ENCODE measurements at regions not wholly inside any gene's neighbourhood (a gene's known extent, or its start where the extent isn't known, plus 50 kb on each side); places are given as distances from the start of the nearest gene placed in this dataset.

DNA sequence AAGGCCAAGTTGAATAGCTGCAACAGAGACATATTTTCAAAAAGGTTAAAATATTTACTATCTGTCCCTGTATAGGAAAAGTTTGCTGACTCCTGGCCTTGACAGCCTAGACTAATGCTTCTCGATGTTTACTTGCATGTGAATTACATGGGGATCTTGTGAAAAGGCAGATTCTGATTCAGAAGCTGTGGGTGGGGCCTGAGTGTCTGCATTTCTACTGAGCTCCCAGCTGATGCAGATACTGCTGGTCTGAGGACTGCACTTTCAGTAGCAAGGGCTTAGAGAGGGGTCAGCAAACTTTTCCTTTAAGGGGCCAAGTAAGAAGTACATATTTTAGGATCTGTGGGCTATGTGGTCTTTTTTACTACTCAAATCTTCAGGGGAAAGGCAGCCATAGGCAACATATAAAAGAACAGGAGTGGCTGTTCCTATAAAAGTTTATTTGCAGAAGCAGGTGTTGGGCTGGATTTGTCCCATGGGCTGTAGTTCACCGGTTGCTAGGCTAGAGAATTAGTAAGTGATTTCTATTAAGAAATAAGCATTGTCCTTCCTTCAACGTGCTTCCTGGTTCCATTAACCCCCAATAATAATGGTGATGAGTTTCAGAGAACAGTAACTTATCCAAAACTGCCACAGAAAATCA is 97.2 kb upstream of the PDE5A start:
- no peak for DNase-seq (ENCODE audit: extremely low spot score)
- no peaks in the 10 kb centered on the region for H3K36me3 ChIP-seq (ENCODE audit: insufficient read depth)
- H3K4me3 ChIP-seq (ENCODE audit: low read depth, low read length) = no peak overlapping the region
- H3K27ac ChIP-seq (ENCODE audit: low read depth) = no peak overlapping the region
- 31% methylated on average over 3 of the region's 3 CpGs for WGBS
- H3K4me1 ChIP-seq (ENCODE audit: insufficient read depth) = no peaks in the 10 kb centered on the region

DNA sequence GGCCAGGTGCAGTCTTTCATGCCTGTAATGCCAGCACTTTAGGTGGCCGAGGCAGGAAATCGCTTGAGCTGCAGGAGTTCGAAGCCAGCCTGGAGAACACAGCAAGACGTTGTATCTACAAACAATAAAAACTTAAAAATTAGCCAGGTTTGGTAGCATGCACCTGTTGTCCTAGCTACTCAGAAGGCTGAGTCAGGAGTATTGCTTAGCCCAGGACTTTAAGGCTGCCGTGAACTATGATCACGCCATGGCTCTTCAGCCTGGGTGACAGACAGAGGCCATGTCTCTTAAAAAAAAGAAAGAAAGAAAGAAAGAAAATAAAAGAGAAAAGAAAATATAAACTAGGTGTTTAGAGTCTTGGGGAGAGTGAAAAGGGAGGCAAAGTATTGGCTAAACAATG is 96.4 kb upstream of the PDE5A start:
- no peak for DNase-seq (ENCODE audit: extremely low spot score)
- H3K4me1 ChIP-seq (ENCODE audit: insufficient read depth) = no peaks in the 10 kb centered on the region

DNA sequence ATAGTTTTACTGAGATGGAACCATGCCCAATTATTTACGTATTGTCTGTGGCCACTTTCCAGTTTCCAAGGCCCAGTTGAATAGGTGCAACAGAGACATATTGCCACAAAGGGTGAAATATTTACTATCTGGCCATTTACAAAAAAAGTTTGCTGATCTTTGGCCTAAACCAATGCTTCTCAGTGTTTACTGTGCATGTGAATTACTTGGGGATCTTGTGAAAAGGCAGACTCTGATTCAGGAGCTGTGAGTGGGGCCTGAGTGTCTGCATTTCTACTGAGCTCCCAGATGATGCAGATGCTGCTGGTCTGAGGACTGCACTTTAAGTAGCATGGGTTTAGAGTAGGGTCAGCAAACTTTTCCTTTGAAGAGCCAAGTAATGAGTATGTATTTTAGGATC is 94.1 kb upstream of the PDE5A start:
- DNase-seq (ENCODE audit: extremely low spot score) = no peak
- Histone ChIP-seq H3K36me3 (ENCODE audit: insufficient read depth) (no peaks in the 10 kb centered on the region), H3K4me3 (ENCODE audit: low read depth, low read length) (no peak overlapping the region), H3K4me1 (ENCODE audit: insufficient read depth) (no peaks in the 10 kb centered on the region), H3K27ac (ENCODE audit: low read depth) (no peak overlapping the region)
- WGBS = 95% methylated on average over 1 of the region's 1 CpG

More for the DNA sequence above, 96.4 kb upstream of the PDE5A start:
- H3K36me3 ChIP-seq (ENCODE audit: insufficient read depth) = no peaks in the 10 kb centered on the region
- no peak overlapping the region for H3K4me3 ChIP-seq (ENCODE audit: low read depth, low read length)
- H3K27ac ChIP-seq (ENCODE audit: low read depth) = no peak overlapping the region
- WGBS = 88% methylated on average over 6 of the region's 6 CpGs

DNA sequence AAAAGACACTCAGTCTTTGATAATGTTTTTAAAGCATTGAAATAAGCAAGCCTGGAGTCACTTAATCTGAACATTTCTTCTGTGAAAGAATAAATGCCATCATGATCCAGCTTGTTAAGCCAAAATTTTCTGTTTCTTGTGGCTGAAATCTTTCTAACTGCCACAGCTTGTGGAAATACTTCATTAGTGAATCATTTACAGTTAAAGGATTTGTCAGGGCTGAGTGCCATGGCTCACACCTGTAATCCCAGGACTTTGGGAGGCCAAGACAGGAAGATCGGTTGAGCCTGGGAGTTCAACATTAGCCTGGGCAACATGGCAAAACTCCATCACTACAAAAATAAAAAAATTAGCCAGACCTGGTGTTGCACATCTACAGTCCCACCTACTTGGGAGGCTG is 93.3 kb upstream of the PDE5A start:
- Histone ChIP-seq H3K4me1 (ENCODE audit: insufficient read depth) (no peaks in the 10 kb centered on the region), H3K36me3 (ENCODE audit: insufficient read depth) (no peaks in the 10 kb centered on the region), H3K27ac (ENCODE audit: low read depth) (no peak overlapping the region), H3K4me3 (ENCODE audit: low read depth, low read length) (no peak overlapping the region)
- 90% methylated on average over 1 of the region's 1 CpG for WGBS
- DNase-seq (ENCODE audit: extremely low spot score) = no peak

DNA sequence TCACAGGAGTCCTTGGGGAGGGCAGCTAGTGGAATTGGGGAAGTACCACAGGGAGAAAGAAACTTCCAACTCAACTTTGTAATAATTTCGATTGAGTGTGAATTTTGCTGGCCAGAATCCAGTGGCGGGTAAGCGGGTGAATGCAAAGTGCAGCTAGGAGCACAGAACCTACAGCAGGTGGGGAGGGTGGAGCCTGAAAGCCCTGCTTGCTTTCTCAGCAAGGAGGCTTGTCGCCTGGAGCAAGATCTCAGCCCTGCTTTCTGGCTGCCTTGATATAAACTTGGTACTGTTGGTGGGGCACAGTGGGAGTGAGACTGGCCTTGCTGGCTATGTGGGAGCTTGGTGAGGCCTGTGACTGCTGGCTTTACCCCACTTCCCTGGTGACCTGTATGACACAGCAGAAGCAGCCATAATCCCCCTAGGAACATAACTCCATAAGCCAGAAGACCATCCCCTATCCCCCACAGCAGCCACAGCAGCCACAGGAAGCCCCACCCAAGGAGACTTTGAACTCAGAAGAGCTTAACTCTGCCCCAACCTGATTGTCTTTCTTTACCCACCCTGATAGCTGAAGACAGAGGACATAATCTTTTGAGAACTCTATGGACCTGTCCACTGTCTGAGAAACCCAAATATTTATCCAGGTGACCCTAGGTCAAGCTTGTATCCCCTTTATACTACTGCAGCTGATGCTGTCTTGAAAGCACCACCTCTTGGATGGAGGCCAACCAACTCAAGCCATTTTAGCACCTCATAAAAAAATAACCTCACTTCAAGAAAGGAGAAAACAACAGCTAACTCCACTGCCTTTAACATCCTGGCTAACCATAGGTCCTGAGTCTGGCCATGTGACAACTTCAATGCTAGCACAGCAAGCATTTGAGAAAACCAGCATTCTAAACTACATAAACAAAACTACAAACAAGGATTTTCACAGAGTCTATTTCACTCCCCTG is 87.2 kb upstream of the PDE5A start:
- WGBS = 93% methylated on average over 4 of the region's 4 CpGs
- H3K36me3 ChIP-seq (ENCODE audit: insufficient read depth) = no peaks in the 10 kb centered on the region

DNA sequence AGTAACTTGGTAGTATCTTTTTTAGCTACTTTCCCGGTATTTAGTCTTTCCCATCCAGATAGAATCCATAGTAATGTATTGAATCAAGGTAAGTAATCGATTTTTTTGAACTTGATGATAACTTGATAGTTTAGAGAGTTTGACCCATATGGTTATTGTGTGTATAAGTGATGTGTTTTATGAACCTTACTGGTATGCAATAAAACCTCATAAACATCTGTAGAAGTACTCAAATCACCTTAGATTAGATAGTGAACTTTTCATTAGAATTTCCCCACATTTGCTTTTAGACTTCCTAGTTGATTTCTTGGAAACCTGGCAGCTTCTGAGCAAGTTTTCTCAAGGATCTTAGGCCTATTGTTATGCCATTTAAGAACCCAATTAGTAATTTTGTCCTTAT is 80.8 kb upstream of the PDE5A start:
- H3K4me1 ChIP-seq (ENCODE audit: insufficient read depth) = no peaks in the 10 kb centered on the region
- no peaks in the 10 kb centered on the region for H3K36me3 ChIP-seq (ENCODE audit: insufficient read depth)
- H3K27ac ChIP-seq (ENCODE audit: low read depth) = no peak overlapping the region
- H3K4me3 ChIP-seq (ENCODE audit: low read depth, low read length) = no peak overlapping the region
- 83% methylated on average over 2 of the region's 2 CpGs for WGBS
- no peak for DNase-seq (ENCODE audit: extremely low spot score)

More for the DNA sequence above, 87.2 kb upstream of the PDE5A start:
- H3K4me1 ChIP-seq (ENCODE audit: insufficient read depth) = no peaks in the 10 kb centered on the region
- H3K4me3 ChIP-seq (ENCODE audit: low read depth, low read length) = no peak overlapping the region
- no peak for DNase-seq (ENCODE audit: extremely low spot score)
- H3K27ac ChIP-seq (ENCODE audit: low read depth) = no peak overlapping the region

DNA sequence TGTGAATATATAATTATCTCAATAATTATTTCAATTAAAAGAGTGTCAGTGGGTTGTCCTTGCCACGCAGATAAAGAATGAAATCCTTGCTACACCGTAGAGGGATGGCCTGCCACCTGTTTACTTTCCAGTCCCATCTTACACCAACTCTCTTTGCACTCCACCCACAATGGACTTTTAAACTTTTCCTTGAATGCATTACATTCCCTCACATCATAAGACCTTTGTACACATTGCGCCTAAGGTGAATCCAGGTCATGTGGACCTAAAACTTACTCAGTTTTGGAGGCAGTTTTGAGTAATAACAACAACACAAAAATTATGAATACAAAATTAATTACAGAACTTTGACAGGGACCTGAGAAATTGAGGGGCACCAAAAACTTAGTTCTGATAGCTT is 78.7 kb upstream of the PDE5A start:
- H3K4me1 ChIP-seq (ENCODE audit: insufficient read depth) = no peaks in the 10 kb centered on the region
- no peak overlapping the region for H3K4me3 ChIP-seq (ENCODE audit: low read depth, low read length)
- no peaks in the 10 kb centered on the region for H3K36me3 ChIP-seq (ENCODE audit: insufficient read depth)
- DNase-seq (ENCODE audit: extremely low spot score) = no peak
- WGBS = 96% methylated on average over 3 of the region's 3 CpGs
- H3K27ac ChIP-seq (ENCODE audit: low read depth) = no peak overlapping the region

DNA sequence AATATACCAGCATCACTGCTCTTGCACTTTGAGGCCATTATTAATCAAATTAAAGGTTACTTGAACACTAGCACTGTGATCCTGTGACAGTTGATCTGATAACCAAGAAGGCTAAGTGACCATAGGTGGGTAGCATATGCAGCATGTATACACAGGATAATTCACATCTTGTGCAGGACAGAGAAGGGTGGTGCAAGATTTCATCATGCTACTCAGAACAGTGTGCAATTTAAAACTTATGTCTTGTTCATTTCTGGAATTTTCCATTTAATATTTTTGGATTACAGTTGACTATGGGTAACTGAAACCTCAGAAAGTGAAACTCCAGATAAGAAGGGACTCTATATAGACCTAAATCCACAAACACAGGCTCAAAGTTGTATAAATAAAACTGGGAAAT is 78.2 kb upstream of the PDE5A start:
- Histone ChIP-seq H3K4me1 (ENCODE audit: insufficient read depth) (no peaks in the 10 kb centered on the region), H3K27ac (ENCODE audit: low read depth) (no peak overlapping the region), H3K36me3 (ENCODE audit: insufficient read depth) (no peaks in the 10 kb centered on the region), H3K4me3 (ENCODE audit: low read depth, low read length) (no peak overlapping the region)
- no peak for DNase-seq (ENCODE audit: extremely low spot score)

DNA sequence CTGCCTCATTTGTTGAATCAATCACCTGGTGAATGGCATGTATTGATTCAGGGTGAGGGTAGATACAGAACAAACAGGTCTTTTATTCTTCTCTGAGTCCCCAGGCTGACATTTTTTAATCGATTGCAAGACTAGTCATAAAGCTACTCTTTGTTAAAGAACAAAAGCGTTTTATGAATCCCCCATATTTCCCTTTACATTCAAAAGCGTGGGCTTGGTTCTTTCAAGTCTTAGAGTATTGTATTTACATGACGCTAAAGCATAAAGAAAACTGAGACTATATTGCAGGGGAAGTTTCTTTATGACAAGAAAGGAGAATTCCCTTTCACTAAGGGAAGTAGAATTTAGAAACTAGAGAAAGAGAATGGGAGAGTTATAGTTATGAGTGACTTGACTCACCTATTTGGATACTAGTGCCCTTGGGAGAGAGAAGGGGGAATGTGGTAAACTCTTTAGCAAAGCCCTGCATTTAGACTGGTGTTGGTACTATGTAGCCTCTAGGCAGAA is 69.3 kb upstream of the PDE5A start:
- Histone ChIP-seq H3K36me3 (ENCODE audit: insufficient read depth) (no peaks in the 10 kb centered on the region), H3K4me3 (ENCODE audit: low read depth, low read length) (no peak overlapping the region), H3K27ac (ENCODE audit: low read depth) (no peak overlapping the region), H3K4me1 (ENCODE audit: insufficient read depth) (no peaks in the 10 kb centered on the region)
- WGBS = 89% methylated on average over 4 of the region's 4 CpGs
- DNase-seq (ENCODE audit: extremely low spot score) = no peak

DNA sequence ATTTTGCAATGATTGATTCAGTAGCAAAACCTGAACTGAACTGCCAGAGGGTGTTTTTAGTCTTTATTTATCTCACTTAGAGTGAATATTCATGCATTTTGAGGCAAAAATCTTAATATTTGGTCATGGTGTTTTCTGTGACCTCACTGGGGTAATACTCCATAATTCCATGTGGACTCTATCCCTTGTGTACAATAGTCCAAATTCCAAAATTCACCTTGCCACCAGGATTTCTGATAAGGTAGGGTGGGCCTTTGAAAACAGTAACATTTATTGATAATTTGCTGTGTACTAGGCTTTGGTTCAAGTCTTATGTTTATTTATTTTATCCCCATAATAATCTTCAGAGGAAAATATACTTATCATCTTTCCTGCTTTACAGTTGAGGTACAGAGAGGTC is 68.4 kb upstream of the PDE5A start:
- Histone ChIP-seq H3K27ac (ENCODE audit: low read depth) (no peak overlapping the region), H3K4me1 (ENCODE audit: insufficient read depth) (no peaks in the 10 kb centered on the region), H3K4me3 (ENCODE audit: low read depth, low read length) (no peak overlapping the region), H3K36me3 (ENCODE audit: insufficient read depth) (no peaks in the 10 kb centered on the region)
- DNase-seq (ENCODE audit: extremely low spot score) = no peak

DNA sequence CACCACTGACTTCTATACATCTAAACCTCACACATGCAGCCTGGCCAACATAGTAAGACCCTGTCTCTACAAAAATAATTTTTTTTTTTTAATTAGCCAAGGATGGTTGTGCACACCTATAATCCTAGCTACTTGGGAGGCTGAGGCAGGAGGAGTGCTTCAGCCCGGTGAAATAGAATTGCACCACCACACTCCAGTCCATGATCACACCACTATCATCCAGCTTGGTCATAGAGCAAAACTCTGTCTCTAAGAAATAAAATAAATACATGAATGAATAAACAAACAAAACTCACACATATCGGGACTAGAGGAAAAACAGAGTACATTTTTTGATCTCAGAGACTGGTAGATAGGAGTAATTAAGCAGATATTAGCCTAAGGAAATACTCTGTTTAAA is 66.6 kb upstream of the PDE5A start:
- Histone ChIP-seq H3K4me3 (ENCODE audit: low read depth, low read length) (no peak overlapping the region), H3K36me3 (ENCODE audit: insufficient read depth) (no peaks in the 10 kb centered on the region), H3K4me1 (ENCODE audit: insufficient read depth) (no peaks in the 10 kb centered on the region), H3K27ac (ENCODE audit: low read depth) (no peak overlapping the region)
- 79% methylated on average over 2 of the region's 2 CpGs for WGBS
- no peak for DNase-seq (ENCODE audit: extremely low spot score)

DNA sequence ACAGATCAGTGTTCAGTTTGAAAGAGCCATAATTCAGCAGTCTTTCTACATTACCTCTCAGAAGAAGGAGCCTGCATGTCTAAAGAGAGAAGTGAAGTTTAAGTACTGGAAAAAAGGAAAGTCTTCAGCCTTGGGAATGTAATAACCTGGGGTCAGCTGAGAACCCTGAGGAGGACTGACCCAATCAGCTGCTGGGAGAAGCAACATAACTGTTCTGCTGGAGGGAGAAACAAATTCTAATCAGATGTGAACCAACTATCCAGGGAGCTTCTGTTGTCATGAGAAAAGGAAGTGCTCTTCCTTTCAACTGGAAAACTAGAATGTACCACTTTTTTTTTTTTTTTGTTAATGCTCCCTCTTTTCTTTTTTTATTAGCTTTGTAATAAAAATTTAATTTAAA is 64.5 kb upstream of the PDE5A start:
- DNase-seq (ENCODE audit: extremely low spot score) = no peak
- Histone ChIP-seq H3K4me1 (ENCODE audit: insufficient read depth) (no peaks in the 10 kb centered on the region), H3K27ac (ENCODE audit: low read depth) (no peak overlapping the region), H3K36me3 (ENCODE audit: insufficient read depth) (no peaks in the 10 kb centered on the region), H3K4me3 (ENCODE audit: low read depth, low read length) (no peak overlapping the region)

DNA sequence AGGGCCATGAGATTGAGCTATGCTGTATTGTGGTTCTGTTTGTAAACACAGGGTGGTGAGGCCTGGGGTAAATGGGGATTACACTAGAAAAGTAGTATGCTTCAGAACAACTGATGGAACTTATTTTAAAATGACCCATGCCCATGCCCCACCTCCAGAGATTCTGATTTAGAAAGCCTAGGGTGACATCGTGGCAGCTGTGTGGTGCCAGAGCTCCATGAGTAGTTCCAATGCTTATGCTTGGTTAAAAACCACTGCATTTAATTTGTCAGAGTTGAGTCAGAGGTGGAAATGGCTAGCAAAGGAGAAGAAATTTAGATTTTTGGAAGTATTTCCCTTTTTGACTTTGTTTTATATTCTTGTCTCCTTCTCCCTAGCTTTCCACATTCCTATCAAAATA is 63.4 kb upstream of the PDE5A start:
- no peak overlapping the region for H3K4me3 ChIP-seq (ENCODE audit: low read depth, low read length)
- 76% methylated on average over 1 of the region's 1 CpG for WGBS
- no peaks in the 10 kb centered on the region for H3K36me3 ChIP-seq (ENCODE audit: insufficient read depth)
- DNase-seq (ENCODE audit: extremely low spot score) = no peak
- no peak overlapping the region for H3K27ac ChIP-seq (ENCODE audit: low read depth)
- no peaks in the 10 kb centered on the region for H3K4me1 ChIP-seq (ENCODE audit: insufficient read depth)

DNA sequence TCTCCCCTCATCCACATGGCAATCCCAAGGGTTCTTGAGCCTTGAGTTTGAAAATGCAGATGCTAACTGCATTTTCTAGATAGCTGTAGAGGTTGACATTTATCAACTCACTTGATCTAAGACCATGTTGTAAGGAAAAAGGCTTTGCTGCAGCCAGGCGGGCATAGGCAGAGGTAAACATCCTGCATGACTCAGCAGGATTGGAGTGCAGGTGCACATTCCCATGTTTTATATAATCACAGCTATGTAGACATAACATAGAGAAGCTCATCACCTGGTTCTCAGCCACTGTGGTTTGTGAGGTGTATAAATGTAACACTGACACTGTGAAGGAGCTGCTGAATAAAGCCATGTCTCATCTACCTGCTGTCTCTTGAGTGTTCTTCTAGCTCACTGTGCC is 62.3 kb upstream of the PDE5A start:
- H3K27ac ChIP-seq (ENCODE audit: low read depth) = no peak overlapping the region
- H3K36me3 ChIP-seq (ENCODE audit: insufficient read depth) = no peaks in the 10 kb centered on the region
- H3K4me3 ChIP-seq (ENCODE audit: low read depth, low read length) = no peak overlapping the region
- WGBS = 91% methylated on average over 1 of the region's 1 CpG
- no peak for DNase-seq (ENCODE audit: extremely low spot score)
- no peaks in the 10 kb centered on the region for H3K4me1 ChIP-seq (ENCODE audit: insufficient read depth)

Data from urinary bladder (tissue), 3 donors.